D341Med (cell line): ENCODE measurements at regions not wholly inside any gene's neighbourhood (a gene's known extent, or its start where the extent isn't known, plus 50 kb on each side); places are given as distances from the start of the nearest gene placed in this dataset.
"Not testable (repeated sequence)": the region's sequence is repeated elsewhere in the genome, so short reads cannot be mapped to it uniquely, and the experiment has no call there.

ENCODE experiments used
- DNase-seq: peaks from one replicate; pipeline ENCODE4 v3.0.0; 2012; ENCODE audit warnings: low spot score

DNA sequence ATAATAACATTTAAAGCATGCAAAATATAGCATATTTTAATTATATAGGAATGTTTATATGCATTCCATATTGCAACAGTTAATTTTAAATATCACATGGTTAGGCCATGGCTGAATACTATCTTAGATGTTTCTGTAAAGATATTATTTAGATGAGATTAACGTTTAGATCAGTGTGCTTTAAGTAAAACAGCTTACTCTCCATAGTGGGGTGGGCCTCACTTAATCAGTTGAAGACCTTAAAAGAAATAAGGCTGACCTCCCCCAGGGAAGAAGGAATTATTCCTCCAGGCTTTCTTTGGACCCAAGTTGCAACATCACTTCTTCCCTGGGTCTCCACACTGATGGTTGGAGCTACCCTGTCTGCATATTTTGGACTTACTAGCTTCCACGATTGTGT, 1246.5 kb downstream of the TYW1 start:
- DNase-seq = no peak

DNA sequence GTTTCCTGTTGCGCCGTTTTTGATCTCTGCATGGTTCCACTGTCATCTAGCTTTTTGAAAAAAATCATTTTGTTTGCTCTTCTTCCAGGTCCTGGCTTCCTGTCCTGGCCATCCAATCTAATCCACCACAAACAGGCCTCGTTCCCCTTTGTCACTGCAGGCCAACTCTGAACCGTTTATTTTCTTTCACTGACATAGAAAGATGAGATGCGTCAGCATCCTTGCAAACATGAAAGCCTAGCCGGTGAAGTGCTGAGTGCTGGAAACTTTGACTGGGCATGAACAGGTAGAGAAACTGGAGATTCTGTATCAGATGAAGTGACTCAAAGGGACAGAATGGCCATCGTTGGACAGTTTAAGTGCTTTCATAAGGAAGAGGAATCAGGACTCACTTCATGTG, 1247.8 kb downstream of the TYW1 start:
- no peak for DNase-seq

DNA sequence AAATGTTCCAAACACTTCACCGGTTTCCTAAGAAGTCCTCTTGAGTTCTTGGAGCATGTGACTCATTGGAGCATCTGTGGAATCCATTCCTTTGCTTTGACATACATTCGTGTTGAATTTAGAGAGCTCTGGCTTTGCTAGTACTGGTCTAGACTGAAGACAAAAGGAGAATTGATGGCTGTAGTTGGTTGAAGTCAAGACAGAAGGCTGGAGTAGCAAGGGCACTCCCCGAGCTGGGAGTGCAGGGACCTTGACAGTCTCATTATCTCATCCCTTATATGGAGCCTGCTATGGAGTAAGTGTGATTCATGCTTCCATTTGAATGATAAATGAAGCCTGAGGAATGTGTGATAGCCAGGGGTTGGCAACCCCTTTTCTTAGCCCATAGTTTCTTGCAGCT, 1249.1 kb downstream of the TYW1 start:
- DNase-seq = no peak

DNA sequence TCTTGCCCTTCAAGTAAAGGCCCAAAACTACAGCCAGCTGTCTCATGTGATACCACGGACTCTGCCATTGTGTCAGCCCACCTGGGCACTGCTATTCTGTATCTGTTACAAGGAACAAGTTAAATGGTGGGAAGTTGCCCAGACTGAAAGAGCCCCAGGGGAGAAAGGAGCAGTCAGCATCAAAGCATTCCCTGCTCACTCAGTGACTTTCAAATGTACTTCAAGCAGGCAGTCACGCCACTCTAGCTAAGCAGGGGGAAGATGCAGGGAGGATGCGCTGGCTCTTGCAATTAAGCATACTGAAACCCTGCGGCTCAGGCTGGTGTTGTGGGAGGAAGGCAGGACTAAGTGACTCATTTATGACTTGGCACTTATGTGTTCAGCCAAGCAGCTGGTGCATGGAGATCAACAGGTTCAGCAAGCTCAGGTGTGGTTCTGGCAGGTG, 1249.6 kb downstream of the TYW1 start:
- no peak for DNase-seq

DNA sequence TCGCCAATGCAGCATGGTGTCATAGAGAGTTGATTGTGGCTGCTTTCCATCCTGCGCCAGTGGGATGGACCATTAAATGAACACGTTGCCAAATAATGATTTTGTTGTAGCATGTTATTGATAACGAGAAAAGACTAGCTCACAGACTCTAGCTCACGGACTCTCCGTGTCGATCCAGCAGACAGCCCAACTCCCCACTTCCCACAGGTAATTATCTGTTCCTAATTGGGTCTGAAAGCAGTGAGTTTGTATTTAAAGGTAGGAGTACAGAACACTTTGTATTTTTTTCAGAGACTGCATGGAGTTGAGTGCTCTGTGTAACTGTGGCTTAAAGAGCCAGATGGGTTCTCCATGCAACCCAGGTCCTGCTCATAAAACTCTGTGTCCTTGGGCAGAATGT, 1250.5 kb downstream of the TYW1 start:
- no peak for DNase-seq

DNA sequence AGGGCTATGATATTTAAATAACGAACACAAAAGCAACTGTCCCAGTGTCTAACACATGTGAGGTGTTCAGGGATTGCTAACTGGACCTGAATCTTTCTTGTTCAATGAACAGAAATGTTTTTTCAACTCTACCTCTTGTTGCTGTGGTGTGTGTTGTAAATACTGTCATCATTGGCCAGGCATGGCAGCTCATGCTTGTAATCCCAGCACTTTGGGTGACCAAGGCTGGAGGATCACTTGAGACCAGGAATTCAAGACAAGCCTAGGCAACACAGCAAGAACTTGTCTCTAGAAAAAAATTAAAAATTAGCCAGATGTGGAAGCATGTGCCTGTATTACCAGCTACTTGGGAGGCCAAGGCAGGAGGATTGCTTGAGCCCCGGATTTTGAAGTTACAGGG, 1250.9 kb downstream of the TYW1 start:
- DNase-seq = no peak

DNA sequence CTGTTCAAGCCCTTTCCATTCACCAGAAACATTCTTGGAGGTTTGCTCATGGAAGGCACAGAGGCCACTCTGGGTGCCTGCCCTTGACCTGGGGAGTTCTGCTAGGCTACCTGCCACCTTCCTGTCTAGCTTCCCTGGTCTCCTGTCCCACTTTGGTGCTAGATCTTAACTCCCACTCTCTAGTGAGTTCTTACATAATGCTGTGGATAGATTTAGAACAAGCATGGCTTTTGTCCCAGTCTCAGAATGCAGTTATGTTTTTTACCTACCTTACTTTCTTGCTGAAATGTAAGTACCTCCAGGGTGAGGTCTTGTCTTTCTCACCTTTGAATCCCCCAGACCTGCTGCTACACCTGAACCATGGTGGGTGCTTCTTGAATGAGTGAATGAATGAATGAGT, 1252.3 kb downstream of the TYW1 start:
- no peak for DNase-seq

DNA sequence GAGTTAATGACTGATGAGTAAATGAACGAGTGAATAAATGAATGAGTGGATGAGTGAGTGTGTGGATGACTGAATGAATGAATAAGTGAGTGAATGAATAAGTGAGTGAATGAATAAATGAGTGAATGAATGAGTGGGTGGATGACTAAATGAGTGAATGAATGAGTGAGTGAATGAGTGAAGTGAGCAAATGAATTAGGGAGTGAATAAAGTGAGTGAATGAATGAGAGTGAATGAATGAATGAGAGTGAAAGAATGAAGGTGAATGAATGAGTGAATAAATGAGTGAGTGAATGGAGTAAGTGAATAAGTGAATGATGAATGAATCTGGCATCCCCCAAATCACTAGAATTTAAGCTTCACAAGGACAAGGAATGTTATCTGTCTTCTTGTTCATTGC, 1253.0 kb downstream of the TYW1 start:
- DNase-seq = no peak

DNA sequence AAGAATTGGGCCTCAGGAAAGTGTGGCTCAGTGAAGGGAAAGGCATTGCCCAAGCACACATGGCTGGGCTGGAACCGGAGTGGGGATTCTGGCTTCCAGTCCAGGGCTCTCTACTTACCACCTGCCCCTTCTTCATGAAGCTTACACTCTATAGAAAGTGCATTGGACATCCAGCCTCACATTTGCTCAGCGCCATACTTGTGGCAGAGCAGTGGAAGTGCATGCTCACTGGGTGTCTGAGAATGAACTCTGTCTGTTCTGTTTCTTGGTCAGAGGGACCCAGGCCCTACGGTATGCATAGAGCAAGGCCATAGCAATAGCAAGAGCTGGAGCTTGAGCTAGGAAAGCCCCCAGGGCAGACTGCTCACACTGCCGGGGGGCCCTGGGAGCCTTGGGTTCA, 1253.5 kb downstream of the TYW1 start:
- no peak for DNase-seq

DNA sequence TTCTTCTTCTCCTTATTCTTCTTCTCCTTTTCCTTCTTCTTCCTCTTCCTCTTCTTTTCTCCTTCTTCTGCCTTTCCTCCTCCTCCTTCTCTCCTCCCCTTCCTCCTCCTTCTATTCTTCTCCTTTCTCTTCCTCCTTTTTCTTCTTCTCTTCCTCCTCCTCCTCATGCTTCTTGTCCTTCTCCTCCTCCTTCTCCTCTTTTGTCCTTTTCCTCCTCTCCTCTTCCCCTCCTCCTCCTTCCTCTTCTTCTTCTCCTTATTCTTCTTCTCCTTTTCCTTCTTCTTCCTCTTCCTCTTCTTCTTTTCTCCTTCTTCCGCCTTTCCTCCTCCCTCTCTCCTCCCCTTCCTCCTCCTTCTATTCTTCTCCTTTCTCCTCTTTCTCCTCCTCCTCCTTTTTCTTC, 1258.2 kb downstream of the TYW1 start:
- DNase-seq = not testable (repeated sequence)

DNA sequence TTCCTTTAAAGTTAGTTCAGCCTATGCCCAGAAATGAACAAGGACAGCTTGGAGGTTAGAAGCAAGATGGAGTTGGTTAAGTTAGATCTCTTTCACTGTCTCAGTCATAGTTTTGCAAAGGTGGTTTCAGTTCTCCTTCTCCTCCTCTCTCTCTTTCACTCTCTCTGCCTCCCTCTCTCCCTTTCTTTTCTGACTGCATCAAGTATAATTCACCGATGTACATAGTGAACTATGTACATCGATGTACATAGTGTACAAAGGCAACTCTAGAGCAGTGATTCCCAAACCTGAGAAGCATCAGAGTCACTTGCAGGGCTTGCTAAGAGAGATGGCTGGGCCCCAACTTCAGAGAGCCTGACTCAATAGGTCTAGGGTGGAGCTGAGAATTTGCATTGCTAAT, 1259.7 kb downstream of the TYW1 start:
- no peak for DNase-seq

DNA sequence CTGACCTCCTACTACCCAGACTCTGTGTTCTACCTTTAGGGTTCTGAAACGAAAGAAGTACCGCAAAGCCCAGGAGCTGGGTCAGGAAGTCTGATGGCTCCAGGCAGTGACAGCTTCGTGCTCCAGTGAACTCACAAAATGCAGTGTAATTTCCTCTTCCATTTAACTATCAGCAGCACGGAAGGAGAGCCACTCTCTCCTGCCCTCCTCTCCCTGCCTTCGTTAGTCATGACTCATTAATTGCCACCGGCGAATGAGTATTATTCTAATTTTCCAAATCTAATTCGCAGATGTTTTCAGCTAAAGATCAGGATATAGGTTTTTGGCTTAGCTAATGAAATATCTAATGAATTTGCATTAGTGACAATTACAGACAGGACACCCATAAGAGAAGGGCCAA, 1262.0 kb downstream of the TYW1 start:
- DNase-seq = no peak

DNA sequence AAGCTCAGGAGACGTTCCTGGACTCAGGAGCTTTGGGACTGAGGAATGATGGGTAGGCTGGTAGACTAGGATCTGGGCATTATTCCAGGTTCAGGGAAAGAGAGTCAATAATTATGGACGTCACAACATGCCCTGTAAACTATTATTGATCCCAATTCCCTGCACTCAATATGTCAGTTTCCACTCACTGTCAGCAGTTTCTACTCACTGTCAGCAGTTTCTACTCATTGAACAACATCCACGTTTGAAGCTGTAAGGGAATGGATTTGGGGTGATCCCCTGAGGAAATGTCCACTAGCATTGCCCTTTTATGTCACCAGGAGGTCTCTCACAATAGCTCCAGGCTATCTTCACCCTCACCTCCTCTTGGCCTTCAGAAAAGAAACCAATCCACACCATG, 1268.6 kb downstream of the TYW1 start:
- DNase-seq = no peak

DNA sequence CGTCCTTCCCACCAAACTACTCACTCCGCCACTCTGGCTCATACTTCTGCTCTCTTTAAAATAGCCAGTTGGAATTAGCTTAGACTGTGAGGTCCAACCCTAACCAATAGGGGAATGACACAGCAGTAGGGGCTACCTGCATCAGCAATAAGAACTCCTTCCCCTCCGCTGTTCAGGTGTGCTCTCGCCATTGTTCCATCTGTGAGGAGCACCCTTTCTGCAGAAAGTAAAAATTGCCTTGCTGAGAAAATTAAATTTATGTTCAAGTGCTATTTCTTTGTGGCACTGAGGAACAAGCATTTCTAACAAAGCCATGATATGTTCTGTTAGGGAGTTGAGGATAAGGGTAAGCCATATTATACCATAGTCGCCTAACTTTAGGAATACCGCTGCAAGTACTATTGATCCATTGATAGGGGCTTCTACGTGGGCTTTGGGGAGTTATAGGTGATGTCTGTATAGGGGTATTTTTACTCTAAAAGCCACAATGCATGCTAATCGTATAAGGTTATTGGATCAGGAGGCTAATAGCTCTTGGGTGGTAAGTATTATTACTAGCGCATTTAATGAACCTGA, 1269.5 kb downstream of the TYW1 start:
- DNase-seq = no peak

DNA sequence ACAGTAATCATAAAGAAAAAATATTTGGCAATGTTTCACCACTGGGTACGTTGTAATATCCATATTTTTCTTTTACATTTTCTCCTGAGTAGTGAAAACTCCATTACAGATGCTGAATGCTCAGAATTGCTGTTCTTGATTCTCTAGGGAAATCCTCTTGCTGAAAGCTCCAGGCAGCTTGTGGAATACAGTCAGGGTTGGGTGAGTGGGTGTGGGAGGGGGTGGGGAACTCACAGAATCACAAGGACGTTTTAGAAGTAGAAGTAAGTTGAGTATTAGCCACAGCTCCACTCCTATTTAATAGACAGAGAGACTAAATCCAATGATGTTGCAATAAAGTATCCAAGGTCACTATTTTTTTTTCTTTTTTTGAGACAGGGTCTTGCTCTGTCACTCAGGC, 1270.9 kb downstream of the TYW1 start:
- DNase-seq = no peak

DNA sequence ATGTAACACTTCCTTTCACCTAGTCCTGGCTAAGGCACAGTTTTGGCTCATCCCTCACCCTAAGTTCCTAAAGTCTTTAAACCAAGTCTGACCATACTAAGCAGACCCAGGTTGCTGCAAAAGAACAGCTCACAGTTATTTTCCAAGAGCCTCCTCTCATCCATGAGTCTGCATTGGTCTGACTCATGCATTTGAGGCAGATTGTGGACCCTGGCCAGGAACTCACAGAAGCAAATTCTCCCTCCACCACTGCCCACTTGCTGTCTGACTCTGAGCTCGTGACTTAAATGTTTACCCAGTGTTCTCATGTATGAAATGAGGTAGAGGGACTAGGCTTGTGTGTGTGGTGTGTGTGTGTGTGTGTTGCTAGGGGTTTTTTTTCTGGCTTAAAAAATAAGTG, 1272.8 kb downstream of the TYW1 start:
- DNase-seq = no peak

DNA sequence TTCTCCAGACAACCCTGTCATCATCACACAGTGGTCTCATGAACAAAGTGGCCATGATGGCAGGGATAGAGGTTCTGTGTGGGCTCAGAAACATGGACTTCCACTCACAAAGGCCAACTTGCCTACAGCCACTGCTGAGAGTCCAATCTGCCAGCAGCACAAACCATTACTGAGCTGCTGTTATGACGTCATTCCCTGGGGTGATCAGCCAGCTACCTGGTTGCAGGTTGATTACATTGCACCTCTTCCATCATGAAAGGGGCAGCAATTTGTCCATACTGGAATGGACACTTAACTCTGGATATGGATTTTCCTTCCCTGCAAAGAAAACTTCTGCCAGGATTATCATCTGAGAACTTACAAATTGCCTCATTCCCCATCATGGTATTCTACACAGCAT, 1275.9 kb downstream of the TYW1 start:
- no peak for DNase-seq

DNA sequence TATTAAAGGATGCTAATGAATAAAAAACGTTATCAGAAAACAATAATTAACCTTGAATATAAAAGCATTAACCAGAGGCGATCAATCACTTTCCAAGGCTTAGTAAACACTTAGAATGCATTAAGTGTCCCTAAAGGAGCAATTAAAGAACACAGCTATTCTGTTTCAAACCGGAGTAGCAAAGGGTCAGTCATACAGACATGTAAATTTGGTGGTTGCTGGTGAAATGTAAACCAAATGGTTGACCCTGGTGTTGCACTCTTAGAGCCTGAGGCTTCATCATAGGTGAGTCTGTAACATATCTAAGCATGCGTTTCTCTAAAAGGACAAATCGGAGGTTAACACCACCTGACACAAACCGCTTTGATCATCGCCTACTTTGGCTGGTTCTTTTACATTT, 1280.1 kb downstream of the TYW1 start:
- no peak for DNase-seq

DNA sequence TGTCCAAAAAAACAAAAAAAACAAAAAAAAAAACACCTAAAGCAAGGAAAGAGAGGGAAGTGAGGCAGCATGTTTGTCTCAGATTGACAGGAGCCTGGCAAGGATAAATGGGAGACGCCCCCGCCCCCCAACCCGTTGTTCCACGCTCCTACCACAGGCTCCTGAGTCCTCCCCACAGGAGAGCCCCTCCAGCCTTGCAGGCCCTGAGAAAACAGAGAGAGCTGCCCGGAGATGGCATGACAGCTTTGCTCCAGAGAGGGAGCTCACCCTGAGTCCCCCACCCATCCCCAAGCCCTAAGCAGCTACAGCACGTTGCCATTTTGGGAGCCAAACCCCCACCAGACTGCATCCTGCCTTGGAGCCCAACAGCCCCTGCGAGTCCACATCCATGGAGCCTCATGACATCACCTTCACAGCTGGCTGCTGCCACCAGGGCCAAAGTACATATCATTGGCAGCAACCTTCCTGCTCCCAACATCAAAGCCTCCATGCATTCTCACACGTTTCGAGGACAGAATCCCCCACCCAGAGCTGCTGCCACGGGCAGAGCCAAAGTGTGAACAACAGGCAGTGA, 1283.3 kb downstream of the TYW1 start:
- DNase-seq = no peak

DNA sequence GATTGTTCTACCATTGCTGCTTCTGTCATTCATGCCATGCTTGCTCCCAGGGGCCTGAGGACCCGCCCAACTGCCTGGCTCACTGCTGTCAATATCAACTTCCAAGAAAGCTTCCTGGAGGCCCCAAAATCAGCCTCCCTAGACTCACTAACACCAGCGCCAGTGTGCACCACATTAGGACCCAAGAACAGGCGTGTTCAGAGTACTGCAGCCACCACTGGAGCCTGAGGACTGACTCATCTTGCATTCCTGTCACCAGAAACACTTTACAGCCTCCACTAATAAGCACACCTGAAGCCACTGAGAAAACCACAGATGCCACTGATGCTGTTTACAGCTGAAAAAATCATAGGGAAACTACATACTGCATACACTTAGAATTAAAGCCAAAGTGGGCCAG, 1284.3 kb downstream of the TYW1 start:
- no peak for DNase-seq

DNA sequence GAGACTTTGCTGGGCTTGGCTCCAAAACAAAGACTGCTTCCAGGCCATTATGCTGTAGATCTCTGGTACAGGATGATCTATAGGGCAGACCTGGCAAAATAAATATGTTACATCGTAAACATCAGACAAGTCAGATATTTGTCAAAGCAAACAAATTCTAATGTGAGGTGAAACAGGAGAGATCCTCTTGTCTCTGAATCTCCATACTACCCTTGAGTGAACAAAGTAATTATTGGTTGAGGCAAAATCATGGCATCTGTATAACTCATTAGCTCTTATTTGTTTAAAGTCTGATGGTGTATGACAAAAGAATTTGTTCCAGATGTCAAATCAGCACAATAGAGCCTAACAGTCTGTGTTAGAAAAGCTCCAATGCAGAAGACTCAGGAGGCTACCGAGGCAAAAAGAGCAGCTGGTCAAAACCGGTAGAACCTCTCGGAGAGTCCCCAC, 1291.5 kb downstream of the TYW1 start:
- DNase-seq = no peak

DNA sequence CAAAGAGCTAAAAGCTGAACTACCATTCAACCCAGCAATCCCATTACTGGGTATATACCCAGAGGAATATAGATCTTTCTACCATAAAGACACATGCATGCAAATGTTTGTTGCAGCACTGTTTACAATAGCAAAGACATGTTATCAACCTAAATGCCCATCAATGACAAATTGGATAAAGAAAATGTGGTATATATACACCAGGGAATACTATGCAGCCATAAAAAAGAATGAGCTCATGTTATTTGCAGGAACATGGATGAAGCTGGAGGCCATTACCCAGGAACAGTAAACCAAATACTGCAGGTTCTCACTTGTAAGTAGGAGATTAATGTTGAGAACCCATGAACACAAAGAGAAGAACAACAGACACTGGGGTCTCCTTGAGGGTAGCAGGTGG, 1295.1 kb downstream of the TYW1 start:
- no peak for DNase-seq

DNA sequence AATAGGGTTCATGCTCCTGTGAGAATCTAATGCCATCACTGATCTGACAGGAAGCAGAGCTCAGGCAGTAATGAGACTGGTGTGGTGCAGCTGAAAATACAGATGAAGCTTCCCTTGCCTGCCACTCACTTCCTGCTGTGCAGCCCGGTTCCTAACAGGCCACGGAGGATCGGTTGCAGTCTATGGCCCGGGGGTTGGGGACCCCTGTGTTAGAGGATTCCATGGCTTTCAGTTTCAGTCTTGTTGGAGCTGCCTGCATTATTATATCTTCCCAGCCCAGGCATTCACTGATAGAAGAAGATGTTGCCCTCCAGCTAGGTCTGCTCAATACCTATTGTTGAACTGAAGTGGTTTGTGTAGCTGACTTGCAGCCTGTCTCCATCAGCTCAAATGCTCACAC, 1298.8 kb downstream of the TYW1 start:
- no peak for DNase-seq

DNA sequence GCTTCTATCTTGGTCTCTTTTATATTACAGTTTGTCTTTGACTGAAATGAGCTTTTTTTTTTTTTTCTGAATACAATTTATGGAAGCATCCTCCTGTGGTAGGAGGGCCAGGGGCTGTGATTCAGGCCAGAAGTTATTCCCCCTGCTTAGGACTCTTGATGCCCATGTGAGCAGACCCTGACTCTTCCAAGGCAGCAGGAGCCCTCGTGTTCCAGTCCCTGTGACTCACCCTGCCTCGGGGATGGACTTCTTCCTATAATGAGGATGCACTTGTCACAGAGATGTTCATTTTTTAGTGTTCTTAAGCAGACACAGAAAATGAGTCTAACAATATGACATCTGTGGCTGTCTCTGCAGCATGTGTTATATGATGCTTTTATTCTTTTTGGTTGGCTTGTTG, 1293.7 kb upstream of the AUTS2 start:
- DNase-seq = no peak

DNA sequence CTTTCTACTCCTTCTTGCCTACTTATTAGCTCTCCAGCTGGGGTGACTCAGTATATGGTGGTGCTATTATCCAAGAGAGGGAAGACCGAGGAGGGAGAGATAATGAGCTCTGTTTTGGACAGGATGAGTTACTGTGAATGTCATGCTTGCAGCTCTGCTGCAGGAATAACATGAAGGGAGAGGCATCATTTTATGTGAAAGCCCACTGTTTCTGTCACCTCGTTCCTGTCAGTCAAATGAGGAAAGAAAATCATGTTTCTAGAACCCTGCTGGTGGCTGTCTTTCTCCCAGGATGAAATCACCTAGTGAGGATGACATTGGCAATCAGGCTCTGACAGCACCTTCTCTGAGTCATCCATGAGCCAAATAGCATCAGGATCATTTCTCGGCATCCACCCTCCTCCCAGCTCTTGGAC, 1291.6 kb upstream of the AUTS2 start:
- DNase-seq = no peak
